IPS-NIHi11 (cell line): ENCODE measurements at regions not wholly inside any gene's neighbourhood (a gene's known extent, or its start where the extent isn't known, plus 50 kb on each side); places are given as distances from the start of the nearest gene placed in this dataset.

Experiments used
- DNase-seq: peaks from one replicate; pipeline ENCODE4 v3.0.0; 2012; ENCODE audit warnings: mixed read lengths, low spot score

GRCh38 chr2:8398040-8398668, 283.7 kb upstream of the ID2 start:
- DNase-seq: no peak

- no peak for DNase-seq
These were observed 282.1 kb upstream of the ID2 start for GRCh38 chr2:8399731-8400130.

GRCh38 chr2:8400196-8400595, 281.7 kb upstream of the ID2 start:
- DNase-seq: no peak

- DNase-seq: no peak
These were observed 279.6 kb upstream of the ID2 start for GRCh38 chr2:8402222-8402621.

- no peak for DNase-seq
These were observed 278.0 kb upstream of the ID2 start for GRCh38 chr2:8403876-8404275.

GRCh38 chr2:8405334-8405733, 276.5 kb upstream of the ID2 start:
- no peak for DNase-seq

GRCh38 chr2:8406271-8406670, 275.6 kb upstream of the ID2 start:
- DNase-seq: no peak

GRCh38 chr2:8407332-8407731, 274.5 kb upstream of the ID2 start:
- DNase-seq: no peak

GRCh38 chr2:8408560-8409460, 273.0 kb upstream of the ID2 start:
- DNase-seq: no peak

- no peak for DNase-seq
These were observed 272.2 kb upstream of the ID2 start for GRCh38 chr2:8409461-8410260.

GRCh38 chr2:8412082-8412481, 269.8 kb upstream of the ID2 start:
- no peak for DNase-seq

GRCh38 chr2:8412586-8412985, 269.3 kb upstream of the ID2 start:
- no peak for DNase-seq

GRCh38 chr2:8413589-8414135, 268.2 kb upstream of the ID2 start:
- DNase-seq: no peak

- no peak for DNase-seq
These were observed 266.6 kb upstream of the ID2 start for GRCh38 chr2:8414946-8415879.

GRCh38 chr2:8416001-8416571, 265.8 kb upstream of the ID2 start:
- DNase-seq: no peak

- DNase-seq: no peak
These were observed 264.7 kb upstream of the ID2 start for GRCh38 chr2:8416849-8417832.

GRCh38 chr2:8418721-8419120, 263.1 kb upstream of the ID2 start:
- no peak for DNase-seq

- DNase-seq: no peak
These were observed 260.0 kb upstream of the ID2 start for GRCh38 chr2:8421658-8422449.

- no peak for DNase-seq
These were observed 259.4 kb upstream of the ID2 start for GRCh38 chr2:8422450-8422800.
